Adipocyte (in vitro differentiated cells): ENCODE measurements at regions not wholly inside any gene's neighbourhood (a gene's known extent, or its start where the extent isn't known, plus 50 kb on each side); places are given as distances from the start of the nearest gene placed in this dataset.
A peak's percentile ranks its signal among the peaks of the same experiment; 100 is the strongest.

ENCODE experiments used
- DNase-seq: peaks from one replicate; pipeline ENCODE4 v3.0.0-alpha.2; 2015; ENCODE audit warnings: low read depth
- H3K27me3 ChIP-seq: replicated peaks from 2 replicates; pipeline ENCODE4 v1.7.0; 2013; ENCODE audit warnings: mild to moderate bottlenecking, low read length, moderate library complexity; ENCODE audit not compliant: control insufficient read depth, insufficient read depth
- H3K36me3 ChIP-seq: 2 replicates; pipeline ENCODE4 v1.7.0; 2013; ENCODE audit warnings: low read length, mild to moderate bottlenecking, moderate library complexity; ENCODE audit not compliant: control insufficient read depth, insufficient read depth, severe bottlenecking
- H3K4me1 ChIP-seq: 2 replicates; pipeline ENCODE4 v1.7.0; 2013; ENCODE audit warnings: mild to moderate bottlenecking, low read length, moderate library complexity; ENCODE audit not compliant: control insufficient read depth, insufficient read depth
- H3K4me3 ChIP-seq: 2 replicates; pipeline ENCODE4 v1.7.0; 2013; ENCODE audit warnings: mild to moderate bottlenecking, low read length, moderate library complexity
- H3K9ac ChIP-seq: 2 replicates; pipeline ENCODE4 v1.7.0; 2013; ENCODE audit warnings: mild to moderate bottlenecking, low read length, moderate library complexity
- H3K9me3 ChIP-seq: 2 replicates; pipeline ENCODE4 v1.7.0; 2013; ENCODE audit warnings: mild to moderate bottlenecking, low read length, moderate library complexity; ENCODE audit not compliant: control insufficient read depth

DNA sequence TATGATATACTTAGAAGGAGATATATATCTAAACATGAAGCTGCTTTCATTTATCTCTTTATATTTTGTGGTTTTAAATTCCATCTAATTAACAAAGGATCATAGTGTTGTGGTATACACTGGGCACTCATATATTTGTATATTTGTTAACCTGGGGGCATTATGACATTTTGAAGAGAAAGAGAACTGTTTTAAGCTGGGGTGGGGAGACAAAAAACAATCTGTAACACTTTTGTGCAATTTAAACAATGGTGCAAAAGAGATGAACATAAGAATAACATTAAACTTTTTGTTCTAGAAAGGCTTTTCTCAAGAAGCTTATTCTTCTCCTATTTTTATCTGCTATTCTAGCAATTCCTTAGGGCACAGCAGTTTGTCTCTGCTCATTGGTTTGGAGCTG, 842.0 kb upstream of the CDH2 start:
- H3K9me3 ChIP-seq: no peaks in the 10 kb centered on the region
- H3K36me3 ChIP-seq: no peaks in the 10 kb centered on the region
- no peak for DNase-seq
- H3K9ac ChIP-seq: no peak overlapping the region
- H3K27me3 ChIP-seq: no peaks in the 10 kb centered on the region
- no peak overlapping the region for H3K4me3 ChIP-seq
- H3K4me1 ChIP-seq: no peaks in the 10 kb centered on the region

GRCh38 chr18:29012883-29013465, 836.0 kb upstream of the CDH2 start:
- Histone ChIP-seq H3K9me3 (no peaks in the 10 kb centered on the region), H3K4me3 (no peak overlapping the region), H3K36me3 (no peaks in the 10 kb centered on the region), H3K27me3 (no peaks in the 10 kb centered on the region), H3K4me1 (no peaks in the 10 kb centered on the region), H3K9ac (no peak overlapping the region)
- DNase-seq: no peak

DNA sequence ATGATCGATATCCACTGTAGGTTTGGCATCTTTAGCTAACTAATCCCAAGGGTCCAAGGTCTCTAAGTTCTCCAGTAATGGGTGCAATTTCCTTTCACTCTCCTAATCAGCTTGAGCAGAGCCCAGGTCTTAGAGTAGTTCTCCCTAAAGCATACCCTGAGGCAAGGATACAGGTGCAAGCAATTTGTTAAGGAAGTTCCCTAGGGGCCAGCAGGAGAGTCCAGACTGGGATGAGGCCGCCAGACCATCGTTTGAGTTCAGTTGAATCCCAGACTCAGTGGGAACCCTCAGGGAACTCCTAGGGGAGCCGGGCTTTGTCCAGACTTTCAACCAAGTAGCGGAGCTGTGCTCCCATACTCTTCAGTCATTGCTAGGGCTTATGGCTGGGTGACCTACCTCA, 835.4 kb upstream of the CDH2 start:
- H3K9ac ChIP-seq: no peak overlapping the region
- no peaks in the 10 kb centered on the region for H3K4me1 ChIP-seq
- no peaks in the 10 kb centered on the region for H3K27me3 ChIP-seq
- H3K36me3 ChIP-seq: no peaks in the 10 kb centered on the region
- H3K9me3 ChIP-seq: no peaks in the 10 kb centered on the region
- no peak for DNase-seq
- no peak overlapping the region for H3K4me3 ChIP-seq

GRCh38 chr18:29009250-29009803, 832.4 kb upstream of the CDH2 start:
- no peak overlapping the region for H3K9ac ChIP-seq
- DNase-seq: no peak
- H3K4me3 ChIP-seq: no peak overlapping the region
- H3K4me1 ChIP-seq: no peaks in the 10 kb centered on the region
- no peaks in the 10 kb centered on the region for H3K27me3 ChIP-seq
- no peaks in the 10 kb centered on the region for H3K36me3 ChIP-seq
- H3K9me3 ChIP-seq: no peaks in the 10 kb centered on the region

GRCh38 chr18:29008809-29009208, 831.9 kb upstream of the CDH2 start:
- no peaks in the 10 kb centered on the region for H3K36me3 ChIP-seq
- no peaks in the 10 kb centered on the region for H3K27me3 ChIP-seq
- no peak overlapping the region for H3K9ac ChIP-seq
- no peaks in the 10 kb centered on the region for H3K9me3 ChIP-seq
- no peaks in the 10 kb centered on the region for H3K4me1 ChIP-seq
- no peak overlapping the region for H3K4me3 ChIP-seq
- DNase-seq: no peak

GRCh38 chr18:29007986-29008654, 831.2 kb upstream of the CDH2 start:
- Histone ChIP-seq H3K27me3 (no peaks in the 10 kb centered on the region), H3K36me3 (no peaks in the 10 kb centered on the region), H3K9me3 (no peaks in the 10 kb centered on the region), H3K4me1 (no peaks in the 10 kb centered on the region), H3K4me3 (no peak overlapping the region), H3K9ac (no peak overlapping the region)
- no peak for DNase-seq

DNA sequence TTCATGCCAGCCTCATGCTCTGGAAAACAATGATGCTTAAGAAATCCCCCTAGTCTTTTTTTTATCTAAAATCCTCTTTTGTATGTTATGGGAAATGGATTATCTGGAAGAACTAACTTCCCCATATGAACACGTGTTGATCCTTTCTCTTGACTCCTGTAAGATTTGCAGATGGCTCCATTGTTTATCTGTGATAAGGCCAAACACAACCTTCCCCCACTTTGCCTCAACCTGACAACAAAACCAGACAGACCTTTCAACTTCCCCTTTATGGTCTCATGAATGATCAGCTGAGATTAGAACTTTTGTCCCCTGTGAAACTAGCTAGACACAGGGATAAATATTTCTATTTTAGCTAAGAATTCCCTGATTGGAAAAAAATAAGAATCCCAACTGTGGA, 828.0 kb upstream of the CDH2 start:
- no peak for DNase-seq
- Histone ChIP-seq H3K4me1 (no peaks in the 10 kb centered on the region), H3K36me3 (no peaks in the 10 kb centered on the region), H3K9me3 (no peaks in the 10 kb centered on the region), H3K27me3 (no peaks in the 10 kb centered on the region), H3K9ac (no peak overlapping the region), H3K4me3 (no peak overlapping the region)

DNA sequence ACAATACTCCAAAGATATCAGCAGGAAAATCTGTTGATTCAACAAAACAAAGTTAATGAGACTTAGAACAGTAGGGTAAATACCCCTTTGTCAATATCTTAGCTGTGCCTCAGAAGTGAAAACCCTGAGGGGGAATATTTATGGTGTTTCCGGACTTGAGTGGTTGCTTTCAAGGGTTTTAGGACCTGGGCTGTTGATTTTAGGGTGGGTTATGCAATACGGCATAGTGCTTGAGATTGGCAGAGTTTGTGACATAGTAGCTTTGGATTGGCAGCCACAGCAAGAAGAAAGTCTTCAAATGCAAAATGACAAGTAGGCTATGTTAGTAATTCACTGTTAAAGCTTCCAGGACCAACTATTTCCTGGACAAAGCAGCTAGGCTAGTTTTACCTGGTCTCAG, 826.3 kb upstream of the CDH2 start:
- Histone ChIP-seq H3K9me3 (no peaks in the 10 kb centered on the region), H3K4me1 (no peaks in the 10 kb centered on the region), H3K4me3 (no peak overlapping the region), H3K36me3 (no peaks in the 10 kb centered on the region), H3K27me3 (no peaks in the 10 kb centered on the region), H3K9ac (no peak overlapping the region)
- DNase-seq: no peak

- no peak overlapping the region for H3K4me3 ChIP-seq
- H3K9ac ChIP-seq: no peak overlapping the region
- no peaks in the 10 kb centered on the region for H3K4me1 ChIP-seq
- no peaks in the 10 kb centered on the region for H3K9me3 ChIP-seq
- no peaks in the 10 kb centered on the region for H3K27me3 ChIP-seq
- H3K36me3 ChIP-seq: no peaks in the 10 kb centered on the region
- no peak for DNase-seq
Observed at GRCh38 chr18:29002747-29003146, 825.8 kb upstream of the CDH2 start.

GRCh38 chr18:28999726-29000125, 822.8 kb upstream of the CDH2 start:
- Histone ChIP-seq H3K9ac (no peak overlapping the region), H3K4me3 (no peak overlapping the region), H3K9me3 (no peaks in the 10 kb centered on the region), H3K4me1 (no peaks in the 10 kb centered on the region), H3K27me3 (no peaks in the 10 kb centered on the region), H3K36me3 (no peaks in the 10 kb centered on the region)
- peak; percentile 13 for DNase-seq

GRCh38 chr18:28995319-28995718, 818.4 kb upstream of the CDH2 start:
- no peaks in the 10 kb centered on the region for H3K4me1 ChIP-seq
- H3K9ac ChIP-seq: no peak overlapping the region
- H3K27me3 ChIP-seq: no peaks in the 10 kb centered on the region
- H3K36me3 ChIP-seq: no peaks in the 10 kb centered on the region
- H3K4me3 ChIP-seq: no peak overlapping the region
- no peak for DNase-seq
- H3K9me3 ChIP-seq: no peaks in the 10 kb centered on the region

DNA sequence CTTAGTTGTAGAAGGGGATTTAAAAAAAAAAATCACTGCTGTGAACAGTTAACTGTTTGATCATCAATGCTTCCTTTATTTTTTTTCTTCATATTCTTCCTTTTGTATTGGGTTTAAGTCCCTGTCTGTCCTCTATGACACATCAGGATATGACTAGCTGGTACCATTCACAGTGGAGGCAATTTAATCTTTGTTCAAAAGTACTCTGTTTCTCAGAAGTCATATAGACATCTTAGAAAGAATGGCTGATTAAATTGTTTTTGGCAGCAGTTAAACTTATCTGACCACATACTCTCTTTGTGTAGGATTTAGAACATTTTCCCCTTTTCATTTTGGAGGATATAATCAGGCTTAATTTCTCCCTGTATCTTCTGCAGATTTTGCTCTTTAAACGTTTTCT, 807.8 kb upstream of the CDH2 start:
- H3K9me3 ChIP-seq: no peaks in the 10 kb centered on the region
- no peaks in the 10 kb centered on the region for H3K4me1 ChIP-seq
- H3K4me3 ChIP-seq: no peak overlapping the region
- H3K36me3 ChIP-seq: no peaks in the 10 kb centered on the region
- H3K9ac ChIP-seq: no peak overlapping the region
- peak; percentile 8 for DNase-seq
- H3K27me3 ChIP-seq: no peaks in the 10 kb centered on the region
